SW 1271 (cell line): ENCODE measurements at regions not wholly inside any gene's neighbourhood (a gene's known extent, or its start where the extent isn't known, plus 50 kb on each side); places are given as distances from the start of the nearest gene placed in this dataset.
"Not testable (repeated sequence)": the region's sequence is repeated elsewhere in the genome, so short reads cannot be mapped to it uniquely, and the experiment has no call there.

Source experiments
- DNase-seq, 2 experiments: peaks; one replicate each; lab custom pipeline; 2025; lab: John Stamatoyannopoulos, UW

DNA sequence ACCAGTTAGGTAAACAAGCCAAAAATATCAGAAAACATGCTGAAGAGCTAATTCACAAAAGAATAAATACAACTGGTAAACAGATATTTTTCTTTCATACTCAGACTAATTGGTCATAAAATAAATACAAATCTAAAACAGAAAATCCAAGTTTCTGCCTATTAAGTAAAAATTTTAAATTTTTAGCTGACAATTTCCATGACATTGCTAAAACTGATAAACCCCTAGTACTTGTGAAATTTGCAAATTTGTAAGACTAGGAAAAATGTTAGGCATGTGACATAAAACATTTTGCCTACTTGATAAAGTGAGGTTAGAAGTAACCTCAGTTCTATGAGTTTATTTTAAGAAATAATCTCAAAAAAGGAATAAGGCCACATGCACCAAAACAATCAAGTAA lies 356.1 kb downstream of the LRATD1 start:
- DNase-seq, result no peak

DNA sequence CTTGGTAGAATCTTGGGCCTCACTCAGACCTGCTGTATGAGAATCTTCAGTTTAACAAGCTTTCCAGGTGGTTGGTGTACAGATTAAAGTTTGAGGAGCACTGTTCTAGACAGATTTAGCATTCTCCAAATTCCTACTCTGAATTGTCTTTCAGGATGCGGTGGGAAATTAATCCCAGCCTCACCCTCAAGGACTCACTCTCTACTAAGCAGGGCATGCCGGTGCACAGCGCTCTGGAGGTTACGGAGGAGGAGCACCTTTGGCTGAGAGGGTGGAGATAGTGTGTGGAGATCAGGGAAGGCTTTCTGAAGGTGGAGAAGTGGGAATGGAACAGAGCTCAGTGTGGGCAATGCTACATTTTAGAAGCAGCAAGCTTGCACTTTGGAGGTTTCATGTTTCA lies 359.2 kb downstream of the LRATD1 start:
- no peak for DNase-seq

DNA sequence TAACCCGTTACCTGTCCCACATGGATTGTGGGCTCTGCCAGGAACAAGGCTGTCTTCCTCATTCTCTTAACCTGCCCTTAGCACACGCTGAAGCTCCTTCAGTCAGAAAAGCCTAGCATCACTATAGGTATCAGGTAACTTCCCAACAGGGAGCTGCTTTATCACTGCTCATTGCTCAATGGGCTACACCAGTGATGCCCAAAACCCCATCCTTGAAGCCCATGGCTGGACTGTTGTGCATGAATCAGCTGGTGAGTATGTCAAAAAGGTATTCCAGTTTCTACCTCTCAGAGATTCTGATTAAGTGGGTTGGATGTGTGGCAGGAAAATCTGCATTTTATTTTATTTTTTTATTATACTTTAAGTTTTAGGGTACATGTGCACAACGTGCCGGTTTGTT lies 362.2 kb downstream of the LRATD1 start:
- DNase-seq, result no peak

DNA sequence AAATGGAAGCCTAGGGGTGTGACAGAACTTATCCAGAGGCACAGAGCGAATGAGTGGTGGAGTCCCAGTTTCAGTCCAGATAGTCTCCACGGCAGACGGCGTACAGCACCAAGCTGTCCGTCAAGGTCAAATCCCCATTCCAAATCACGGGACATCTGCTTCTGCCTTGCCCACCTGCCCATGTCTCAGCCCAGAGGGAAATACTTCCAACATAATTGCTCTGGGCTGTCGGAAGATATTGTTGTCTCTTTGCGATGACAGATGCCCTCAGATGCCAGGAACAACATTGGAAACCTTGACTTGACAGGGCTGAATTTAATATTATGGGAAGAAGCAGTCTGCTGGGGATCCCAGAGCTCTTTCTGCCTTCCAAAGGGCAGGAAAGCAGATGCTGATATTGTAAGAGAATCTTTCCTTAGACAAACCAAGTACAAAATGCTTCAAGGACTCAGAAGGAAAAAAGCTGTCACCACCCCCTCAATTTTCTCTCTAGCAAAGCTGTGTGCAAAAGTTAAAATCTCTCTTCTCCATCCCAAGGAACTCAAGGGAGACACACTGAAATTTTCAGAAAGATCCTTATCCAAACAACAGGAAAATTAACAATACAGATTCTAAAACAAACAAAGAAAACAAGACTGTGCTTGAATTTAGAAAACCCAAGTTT lies 364.0 kb downstream of the LRATD1 start:
- no peak for DNase-seq

DNA sequence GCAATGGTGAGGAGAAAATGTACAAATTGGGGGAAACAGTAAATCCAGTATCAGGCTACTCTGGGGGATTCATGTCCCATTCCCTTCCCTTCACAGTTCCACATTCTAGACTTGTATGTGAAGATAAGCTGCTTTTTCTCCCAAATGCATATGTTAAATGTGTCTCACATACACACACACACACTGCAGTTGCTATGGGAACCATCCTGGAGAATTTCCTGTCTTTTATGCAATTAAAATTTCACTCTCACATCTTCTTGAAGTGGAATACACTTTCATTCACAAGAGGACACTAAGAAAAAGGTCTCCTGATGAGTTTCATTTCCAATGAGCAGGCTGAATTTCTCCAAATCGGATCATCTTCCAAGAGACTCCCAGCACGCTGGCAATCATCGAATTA lies 366.0 kb downstream of the LRATD1 start:
- DNase-seq, result no peak

DNA sequence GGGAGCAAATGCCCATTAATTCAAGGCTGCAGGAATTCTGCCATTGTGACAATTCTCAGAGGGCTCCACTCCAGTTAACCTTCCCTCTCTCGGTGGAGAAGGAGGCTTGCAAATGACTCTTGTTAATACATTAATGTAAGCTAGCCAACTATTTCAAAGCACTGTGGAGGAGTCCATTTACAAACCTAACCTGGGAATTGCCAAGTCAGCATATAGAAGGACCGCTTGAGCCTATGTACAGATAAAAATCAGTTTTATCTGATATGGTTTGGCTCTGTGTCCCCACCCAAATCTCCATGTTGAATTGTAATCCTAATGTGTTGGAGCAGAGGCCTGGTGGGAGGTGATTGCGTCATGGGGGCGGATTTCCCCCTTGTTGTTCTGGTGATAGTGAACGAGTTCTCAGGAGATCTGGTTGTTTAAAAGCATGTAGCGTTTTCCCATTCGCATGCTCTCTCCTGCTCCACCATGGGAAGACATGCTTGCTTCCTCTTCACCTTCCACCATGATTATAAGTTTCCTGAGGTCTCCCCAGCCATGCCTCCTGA lies 366.7 kb downstream of the LRATD1 start:
- DNase-seq, result no peak

DNA sequence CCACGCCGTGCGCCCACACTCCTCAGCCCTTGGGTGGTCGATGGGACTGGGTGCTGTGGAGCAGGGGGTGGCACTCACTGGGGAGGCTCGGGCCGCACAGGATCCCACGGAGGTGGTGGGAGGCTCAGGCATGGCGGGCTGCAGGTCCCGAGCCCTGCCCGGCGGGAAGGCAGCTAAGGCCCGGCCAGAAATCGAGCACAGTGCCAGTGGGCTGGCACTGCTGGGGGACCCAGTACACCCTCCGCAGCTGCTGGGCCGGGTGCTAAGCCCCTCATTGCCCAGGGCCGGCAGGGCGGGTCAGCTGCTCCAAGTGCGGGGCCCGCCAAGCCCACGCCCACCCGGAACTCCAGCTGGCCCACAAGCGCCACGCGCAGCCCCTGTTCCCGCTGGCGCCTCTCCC lies 370.0 kb downstream of the LRATD1 start:
- not testable (repeated sequence) for DNase-seq

DNA sequence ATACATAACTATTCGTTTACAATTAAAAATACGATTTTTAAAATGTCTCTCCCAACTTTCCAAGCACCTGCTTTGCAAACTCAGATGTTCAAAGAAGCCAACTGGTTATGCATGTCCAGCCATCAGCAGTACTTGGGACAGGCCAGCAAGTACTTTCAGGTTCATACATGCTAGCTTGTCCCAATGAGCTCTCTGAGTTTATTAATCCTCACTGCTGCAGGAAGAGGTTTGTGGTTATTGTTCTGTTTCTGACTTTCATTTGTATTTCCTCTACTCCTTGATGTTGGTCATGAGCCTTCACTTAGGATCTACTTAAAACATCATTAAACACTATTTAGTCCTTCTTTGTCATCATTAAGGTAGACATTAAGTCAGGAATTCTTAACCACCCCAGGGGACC lies 374.1 kb downstream of the LRATD1 start:
- DNase-seq, result no peak

DNA sequence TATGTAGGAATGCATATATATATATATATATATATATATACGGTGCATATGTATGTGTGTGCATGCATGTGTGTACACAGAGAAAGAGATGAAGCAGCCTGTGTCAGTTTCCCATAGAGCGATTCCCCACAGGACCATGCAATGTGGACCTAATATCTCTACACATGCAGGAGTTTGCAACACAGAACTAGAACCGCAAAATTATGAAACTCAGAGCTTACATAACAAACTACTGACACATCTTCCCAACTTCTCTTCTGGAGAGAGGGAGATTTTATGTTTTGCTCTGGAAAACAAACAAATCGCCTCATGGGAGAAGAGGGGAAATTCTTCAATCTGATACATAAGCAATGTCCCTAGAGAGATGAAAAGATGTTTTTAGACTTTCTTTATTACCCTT lies 377.2 kb downstream of the LRATD1 start:
- DNase-seq, result no peak

DNA sequence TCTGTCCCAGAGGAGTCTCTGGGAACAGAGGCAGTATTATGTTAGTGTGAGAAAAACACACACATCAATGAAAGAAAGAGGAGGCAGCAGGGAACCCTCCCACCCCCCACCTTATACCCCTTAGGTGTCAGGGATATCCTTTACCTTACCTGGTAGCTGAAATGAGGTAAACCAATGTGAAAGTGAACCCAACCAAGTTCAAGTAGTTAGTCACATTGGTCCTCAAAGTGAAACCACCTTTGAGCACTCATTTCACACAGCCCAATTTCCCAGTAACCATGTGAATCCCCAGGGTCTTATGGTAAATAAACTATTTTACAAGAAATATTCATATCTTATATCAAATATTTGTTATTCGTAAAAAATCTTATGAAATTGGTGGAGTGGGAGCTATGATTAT lies 377.8 kb downstream of the LRATD1 start:
- DNase-seq, result no peak

DNA sequence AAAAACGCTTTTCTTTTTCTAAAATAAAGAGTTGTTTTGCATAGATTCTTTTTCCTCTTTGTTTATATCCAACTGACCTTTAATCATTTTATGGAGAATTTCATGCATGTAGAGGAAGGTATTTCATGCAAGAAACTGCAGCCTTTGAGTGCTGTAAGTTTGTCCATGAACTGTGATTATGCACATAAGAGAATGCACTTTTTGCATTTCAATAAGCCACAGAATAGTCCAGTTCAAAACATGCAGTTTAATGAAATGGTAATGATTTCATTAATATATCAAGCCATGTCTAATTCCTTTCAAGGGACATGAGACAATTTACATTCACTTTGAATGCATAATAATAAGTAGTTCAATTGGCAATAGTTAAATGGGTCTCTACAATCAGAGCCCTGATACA lies 386.3 kb downstream of the LRATD1 start:
- no peak for DNase-seq

DNA sequence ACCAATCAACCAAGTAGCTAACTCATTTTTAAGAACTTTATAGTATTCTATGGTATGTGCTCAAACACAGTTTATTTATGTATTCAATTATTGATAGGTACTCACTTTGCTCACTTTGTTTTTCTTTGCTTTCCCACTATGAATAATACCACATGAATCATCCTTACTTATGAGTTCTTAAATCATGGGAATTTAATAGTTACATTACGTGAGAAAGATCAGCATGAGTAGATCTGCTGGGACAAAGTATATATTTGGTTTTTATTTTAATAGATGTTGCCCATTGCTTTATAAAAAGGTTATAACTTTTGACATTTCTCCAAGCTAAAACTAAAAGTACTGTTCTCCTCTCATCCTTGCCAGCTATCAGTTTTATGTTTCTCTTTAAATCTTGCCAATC lies 390.7 kb downstream of the LRATD1 start:
- DNase-seq, result no peak

DNA sequence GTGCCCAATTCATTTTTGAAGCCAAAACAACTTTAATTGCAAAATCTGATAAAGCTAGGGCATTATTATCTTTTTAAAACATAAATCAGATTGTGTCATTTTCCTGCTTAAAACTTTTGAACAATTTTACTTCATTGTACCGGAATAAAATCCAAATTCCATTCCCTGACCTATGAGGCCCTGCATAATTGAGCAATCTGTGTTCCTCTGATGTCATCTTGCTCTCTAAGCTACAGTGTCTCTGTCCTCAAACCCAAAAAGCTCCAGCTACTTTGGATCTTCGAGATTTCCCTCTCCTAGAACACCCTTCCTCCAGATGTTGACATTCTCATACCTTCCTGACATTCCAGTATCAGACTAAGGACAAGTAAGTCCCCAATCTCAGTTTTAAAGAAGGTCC lies 395.9 kb downstream of the LRATD1 start:
- DNase-seq, result no peak

DNA sequence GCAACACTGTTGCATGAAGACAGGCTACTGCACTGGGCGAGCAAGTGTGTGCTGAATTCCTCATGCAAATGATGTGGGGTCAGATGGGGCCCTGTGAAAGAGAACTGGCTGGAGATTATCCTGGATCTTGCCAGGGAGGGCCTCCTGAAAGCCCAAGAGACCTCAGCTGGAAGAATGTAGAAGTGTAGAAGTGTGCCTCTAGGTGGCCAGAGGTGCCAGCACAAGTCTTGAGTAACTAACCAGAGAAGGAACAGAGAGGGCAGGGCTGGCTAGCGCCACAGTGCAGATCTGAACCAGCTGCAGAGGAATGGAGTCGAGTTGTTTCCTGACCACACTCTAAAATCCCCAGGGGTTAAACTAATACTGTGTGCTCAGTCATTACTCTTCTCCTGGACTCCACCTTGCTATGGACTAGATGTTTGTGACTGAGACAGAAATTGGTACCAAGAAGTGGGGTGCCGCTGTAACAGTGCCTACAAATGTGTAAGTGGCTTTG lies 399.3 kb downstream of the LRATD1 start:
- no peak for DNase-seq

DNA sequence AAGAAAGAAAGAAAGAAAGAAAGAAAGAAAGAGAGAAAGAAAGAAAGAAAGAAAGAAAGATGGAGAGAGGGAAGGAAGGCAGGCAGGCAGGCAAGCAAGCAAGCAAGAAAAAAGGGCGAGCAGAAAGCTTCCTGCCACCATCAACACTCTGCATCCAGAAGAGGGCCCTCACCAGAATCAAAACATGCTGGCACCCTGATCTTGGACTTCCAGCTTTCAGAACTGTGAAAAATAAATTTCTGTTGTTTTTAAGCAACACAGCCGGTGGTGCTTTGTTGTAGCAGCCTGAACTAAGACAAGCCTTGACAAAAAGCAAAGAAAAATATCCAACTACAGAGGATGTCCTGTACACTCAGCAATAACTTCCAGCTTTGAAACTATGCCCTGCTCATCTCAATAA lies 401.7 kb downstream of the LRATD1 start:
- no peak for DNase-seq

DNA sequence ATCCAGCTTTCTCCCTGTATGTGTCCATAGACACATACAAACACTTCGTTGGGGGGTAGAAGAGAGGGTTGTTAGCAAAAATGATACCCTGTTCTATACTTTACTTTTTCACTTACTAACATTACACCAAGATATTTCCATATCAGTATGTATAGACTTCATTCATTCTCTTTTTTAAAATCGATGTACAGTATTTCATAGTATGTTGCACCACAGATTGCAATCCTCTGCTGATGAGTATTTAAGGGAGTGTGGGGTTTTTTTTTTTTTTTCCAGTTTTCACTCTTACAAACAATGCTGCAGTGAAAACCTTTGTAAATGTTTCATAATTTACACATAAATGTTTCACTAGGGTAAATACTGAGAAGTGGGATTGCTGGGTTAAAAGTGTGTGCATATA lies 402.3 kb downstream of the LRATD1 start:
- DNase-seq, result no peak

DNA sequence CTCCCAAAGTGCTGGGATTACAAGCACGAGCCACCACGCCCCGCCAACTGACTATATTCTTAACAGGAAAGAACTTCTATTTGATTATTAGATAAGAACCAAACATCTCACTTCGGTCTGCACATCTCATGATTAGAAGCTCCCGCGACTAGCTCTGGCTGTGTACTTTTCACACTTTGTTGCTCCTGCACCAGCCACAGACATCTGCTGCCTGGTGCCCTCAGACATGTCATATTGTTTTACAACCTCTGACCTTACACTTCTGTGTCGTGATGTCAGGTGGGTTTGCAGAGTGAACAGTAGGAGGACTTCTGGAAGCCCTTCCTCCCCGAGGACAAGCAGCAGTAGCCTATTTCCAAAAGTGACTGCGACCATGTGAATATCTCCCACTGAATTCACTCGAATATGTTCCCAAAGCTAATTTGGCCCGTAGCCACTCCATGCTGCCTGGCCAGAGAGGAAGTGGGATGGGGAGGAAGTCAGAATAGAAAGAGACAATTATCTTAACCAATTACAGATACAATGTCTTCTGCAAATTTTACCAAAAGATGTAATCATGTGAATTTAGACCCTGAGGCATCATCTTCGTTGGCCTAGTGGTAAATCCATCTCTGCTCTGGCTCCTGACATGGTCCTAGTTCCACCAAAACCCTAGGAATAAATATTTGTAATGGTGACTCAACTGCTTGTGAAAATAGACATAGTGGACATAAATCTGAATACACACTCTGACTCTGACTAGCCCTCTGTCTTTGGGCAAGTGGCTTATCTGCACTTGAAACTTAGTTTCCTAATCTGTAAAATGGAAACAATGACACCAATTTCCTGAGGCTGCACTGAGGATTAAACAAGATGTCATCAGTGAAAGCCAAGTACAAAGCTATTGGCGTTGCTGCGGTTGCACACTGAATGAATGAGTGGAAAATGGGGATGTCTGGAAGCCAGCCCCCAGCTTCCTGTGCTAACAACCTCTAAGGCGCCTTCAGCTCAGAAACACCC lies 406.1 kb downstream of the LRATD1 start:
- no peak for DNase-seq

DNA sequence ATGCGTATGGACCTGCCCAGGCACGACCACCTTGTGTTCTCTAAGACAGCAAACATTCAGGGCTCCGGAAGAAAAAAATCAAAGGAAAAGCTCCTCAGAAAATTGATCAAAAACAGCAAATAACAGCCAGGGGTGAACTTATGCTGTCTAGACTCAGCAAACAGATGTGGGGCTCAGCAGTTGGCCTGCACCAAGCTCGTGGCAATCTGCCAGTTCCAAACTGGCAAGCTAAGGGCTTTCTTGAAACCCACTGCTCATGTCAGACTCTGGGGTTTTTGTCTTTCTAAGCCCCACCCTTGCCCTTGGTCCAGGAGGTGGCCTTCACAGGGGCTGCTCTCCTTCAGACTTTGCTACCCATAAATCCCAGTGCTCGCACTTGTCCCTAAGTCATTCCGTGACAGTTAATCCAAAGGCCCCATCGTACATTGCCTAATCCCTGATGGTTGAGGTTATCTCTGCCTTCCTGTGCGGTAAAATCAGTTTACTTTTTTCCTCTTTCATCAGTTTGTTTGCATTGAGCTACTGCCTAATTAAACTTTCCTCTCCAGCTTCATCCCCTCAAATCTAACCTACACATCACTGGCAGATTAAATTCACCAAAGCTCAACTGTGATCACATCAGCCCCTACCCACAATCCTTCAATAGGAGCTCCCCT lies 408.0 kb downstream of the LRATD1 start:
- no peak for DNase-seq

DNA sequence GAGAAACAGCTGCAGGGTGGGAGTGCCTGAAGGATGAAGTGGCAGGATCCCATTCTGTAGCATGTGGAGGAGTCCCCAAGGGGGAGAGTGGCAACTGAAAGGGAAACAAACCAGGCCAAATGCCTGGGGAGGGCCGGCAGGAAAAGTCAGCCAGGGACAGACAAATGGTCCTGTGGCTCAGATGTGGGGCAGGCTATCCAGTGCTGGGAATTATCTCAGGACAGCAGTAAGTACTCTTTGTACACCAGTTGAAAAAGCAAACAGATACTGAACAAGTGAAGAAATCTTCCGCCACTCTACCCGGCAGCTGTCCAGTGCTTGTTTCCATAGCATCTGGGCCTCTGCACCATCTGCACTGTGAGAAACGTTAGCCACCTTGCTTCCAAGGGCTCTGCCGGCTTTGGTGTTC lies 408.9 kb downstream of the LRATD1 start:
- no peak for DNase-seq

DNA sequence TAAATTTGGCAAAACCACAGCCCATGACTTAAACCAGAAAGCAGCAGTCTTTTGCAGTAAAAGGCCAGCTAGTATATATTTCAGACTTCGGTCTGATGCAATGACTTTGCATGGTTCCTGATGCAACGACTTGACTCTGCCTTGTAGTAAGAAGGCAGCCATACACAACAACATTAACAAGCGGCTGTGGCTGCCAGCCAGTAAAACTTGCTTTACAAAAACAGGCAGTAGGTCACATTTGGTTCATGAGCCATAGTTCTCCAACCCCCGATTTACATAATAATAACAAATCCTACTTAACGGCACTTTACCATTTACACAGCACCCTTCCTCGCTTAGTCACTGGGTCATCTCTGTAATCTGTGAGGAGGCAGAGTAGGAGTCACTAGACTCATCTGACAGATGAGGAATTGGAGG lies 410.3 kb downstream of the LRATD1 start:
- no peak for DNase-seq

DNA sequence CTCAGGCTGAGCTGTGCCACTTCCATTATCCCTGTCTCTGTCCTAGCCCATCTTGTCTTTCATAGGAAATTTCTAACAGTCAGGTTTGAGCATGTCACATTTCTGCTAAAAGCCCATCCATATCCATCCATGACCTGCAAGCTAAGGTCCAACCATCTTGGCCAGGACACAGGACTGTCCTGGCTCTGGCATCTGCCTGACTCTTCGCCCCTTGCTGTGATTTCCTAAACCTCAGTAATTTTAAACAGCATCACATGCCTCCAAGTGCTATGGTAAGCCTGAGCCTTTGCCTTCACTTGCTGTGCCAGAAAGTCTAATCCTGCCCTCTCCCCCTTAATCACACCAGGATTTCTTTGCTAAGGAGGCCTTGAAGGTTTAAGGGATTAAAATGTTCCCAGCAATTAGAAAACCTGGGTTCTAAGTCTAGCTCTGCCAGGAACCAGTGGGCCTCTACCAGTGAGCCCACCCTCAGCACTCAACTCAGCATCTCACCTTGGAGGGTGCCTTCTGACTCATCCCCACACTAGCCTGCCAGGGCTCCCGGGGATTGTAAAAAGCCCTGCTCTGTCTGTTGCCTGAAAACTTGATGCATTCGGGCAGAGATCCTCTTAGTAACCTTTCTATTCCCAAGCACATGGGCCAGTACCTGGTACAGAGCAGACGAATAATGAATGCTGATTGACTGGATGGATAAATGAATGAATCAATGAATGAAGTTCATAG lies 411.0 kb downstream of the LRATD1 start:
- DNase-seq, result no peak

DNA sequence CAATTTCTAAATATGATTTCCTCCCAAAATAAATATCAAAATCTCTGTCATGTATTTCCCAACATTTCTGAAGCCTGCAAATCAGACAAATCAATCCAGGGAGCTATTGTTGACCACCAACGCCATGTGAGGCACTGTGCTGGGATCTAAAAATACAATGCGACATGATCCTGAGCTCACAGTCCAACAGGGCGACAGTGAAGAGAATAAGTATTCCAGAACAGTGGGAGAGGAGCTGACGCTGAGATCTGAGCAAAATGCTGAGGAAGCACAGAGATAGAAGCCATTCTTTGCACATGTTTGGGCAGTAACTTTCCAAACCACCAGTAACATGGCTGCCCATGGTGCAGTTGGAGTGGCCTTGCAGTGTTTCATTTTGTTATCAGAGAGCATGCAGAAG lies 412.5 kb downstream of the LRATD1 start:
- DNase-seq, result no peak
